ENCODE measurements at regions not wholly inside any gene's neighbourhood (a gene's known extent, or its start where the extent isn't known, plus 50 kb on each side); places are given as distances from the start of the nearest gene placed in this dataset.

GRCh38 chr10:83617692-83618545 lies 521.4 kb upstream of the GHITM start:
- ATAC-seq (ENCODE audit: low FRiP score), result no peak
- DNase-seq (ENCODE audit: low spot score), result no peak
- TF ChIP-seq CTCF (IDR thresholded peaks at IDR 0.05), result no peak

GRCh38 chr10:83625831-83626360 lies 513.4 kb upstream of the GHITM start:
- DNase-seq (ENCODE audit: low spot score), result no peak
- no peak for TF ChIP-seq CTCF (IDR thresholded peaks at IDR 0.05)
- no peak for ATAC-seq (ENCODE audit: low FRiP score)

GRCh38 chr10:83632701-83633100 lies 506.6 kb upstream of the GHITM start:
- ATAC-seq (ENCODE audit: low FRiP score) (no peak), DNase-seq (ENCODE audit: low spot score) (no peak)
- no peak for TF ChIP-seq CTCF (IDR thresholded peaks at IDR 0.05)

- ATAC-seq (ENCODE audit: low FRiP score), result no peak
- no peak for TF ChIP-seq CTCF (IDR thresholded peaks at IDR 0.05)
- DNase-seq (ENCODE audit: low spot score), result no peak
These were observed 505.8 kb upstream of the GHITM start for GRCh38 chr10:83633547-83633946.

GRCh38 chr10:83636826-83637225 lies 502.5 kb upstream of the GHITM start:
- no peak for TF ChIP-seq CTCF (IDR thresholded peaks at IDR 0.05)
- ATAC-seq (ENCODE audit: low FRiP score) (no peak), DNase-seq (ENCODE audit: low spot score) (no peak)

GRCh38 chr10:83647526-83647925 lies 491.8 kb upstream of the GHITM start:
- no peak for DNase-seq (ENCODE audit: low spot score)
- no peak for TF ChIP-seq CTCF (IDR thresholded peaks at IDR 0.05)
- ATAC-seq (ENCODE audit: low FRiP score), result no peak

- TF ChIP-seq CTCF (IDR thresholded peaks at IDR 0.05), result no peak
- DNase-seq (ENCODE audit: low spot score) (no peak), ATAC-seq (ENCODE audit: low FRiP score) (no peak)
These were observed 491.1 kb upstream of the GHITM start for GRCh38 chr10:83648201-83648600.
